ENCODE measurements at regions not wholly inside any gene's neighbourhood (a gene's known extent, or its start where the extent isn't known, plus 50 kb on each side); places are given as distances from the start of the nearest gene placed in this dataset.
"Not testable (repeated sequence)": the region's sequence is repeated elsewhere in the genome, so short reads cannot be mapped to it uniquely, and the experiment has no call there.

GRCh38 chr10:109386101-109386500 is 537.2 kb downstream of the XPNPEP1 start:
- DNase-seq: no peak

DNA sequence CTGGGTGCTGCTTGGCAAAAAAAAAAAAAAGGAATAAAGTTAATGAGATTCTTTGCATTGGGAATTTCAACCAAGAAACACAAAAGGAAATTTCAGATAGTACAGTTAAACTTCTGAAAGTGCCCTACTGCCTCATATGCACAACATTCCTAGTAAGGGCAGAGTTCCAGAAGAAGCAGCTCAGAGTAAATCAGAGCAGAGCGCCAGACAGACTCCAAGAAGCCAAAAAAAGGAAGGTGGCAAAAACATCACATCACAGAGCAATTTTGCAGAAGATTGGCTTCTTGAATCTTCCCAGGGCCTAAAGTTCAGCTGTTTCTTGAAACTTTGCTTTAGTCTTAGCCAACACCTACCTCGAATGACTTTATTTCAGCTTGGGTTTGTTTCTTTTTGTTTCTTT is 544.1 kb downstream of the XPNPEP1 start:
- no peak for DNase-seq

DNA sequence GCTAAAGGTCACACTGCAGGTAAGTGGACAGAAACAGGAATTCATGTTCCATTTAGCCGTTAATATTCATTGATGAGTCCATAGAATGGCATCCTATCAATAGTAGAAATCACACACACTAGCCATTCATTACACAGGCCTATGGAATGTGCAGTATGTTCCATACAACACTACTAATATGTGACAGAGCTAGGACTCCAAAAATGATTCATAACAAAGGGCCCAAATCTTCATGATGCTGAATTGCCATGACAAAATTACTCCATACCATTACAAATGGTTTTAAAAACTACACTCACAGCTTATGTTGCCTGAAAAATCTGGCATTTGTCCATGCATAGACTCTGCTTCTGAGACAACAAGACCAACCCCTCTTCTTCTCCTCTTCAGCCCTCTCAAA is 549.1 kb downstream of the XPNPEP1 start:
- DNase-seq: no peak

- no peak for DNase-seq
These were observed 564.0 kb downstream of the XPNPEP1 start for GRCh38 chr10:109359316-109359715.

DNA sequence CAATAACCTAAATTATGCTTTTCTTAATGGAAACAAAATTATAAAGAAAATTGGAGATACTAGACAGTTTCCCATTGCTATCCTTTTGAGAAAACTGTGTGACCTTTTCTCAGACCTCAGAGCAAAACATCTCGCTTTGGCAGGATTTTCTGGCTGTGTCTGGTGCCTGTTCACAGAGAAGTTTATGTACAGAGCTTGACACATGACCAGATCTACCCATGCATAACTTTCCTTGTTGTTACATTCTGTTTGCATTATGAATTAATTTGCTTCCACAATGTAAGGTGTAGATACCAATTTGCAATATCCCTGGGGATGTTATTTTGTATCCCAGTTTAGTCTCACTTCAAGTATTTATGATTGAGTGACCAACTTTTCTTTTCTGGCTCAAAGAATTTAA is 565.0 kb downstream of the XPNPEP1 start:
- DNase-seq: no peak

DNA sequence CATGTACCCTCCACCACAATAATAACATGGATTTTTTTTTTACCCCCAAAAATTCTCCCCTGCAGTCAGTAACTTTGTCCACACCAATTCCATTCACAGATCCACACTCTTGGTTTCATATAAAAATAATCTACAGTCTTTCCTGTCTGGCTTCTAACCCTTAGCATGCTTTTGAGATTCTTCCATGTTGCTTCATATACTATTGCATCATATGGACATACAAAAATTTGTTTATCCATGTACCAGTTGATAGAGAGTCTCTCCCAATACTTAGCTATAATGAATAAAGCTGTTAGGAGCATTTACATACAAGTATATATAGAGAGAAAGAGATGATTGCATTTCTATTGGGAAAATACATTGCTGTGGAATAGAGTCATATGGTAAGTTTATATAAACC is 575.0 kb downstream of the XPNPEP1 start:
- DNase-seq: no peak

DNA sequence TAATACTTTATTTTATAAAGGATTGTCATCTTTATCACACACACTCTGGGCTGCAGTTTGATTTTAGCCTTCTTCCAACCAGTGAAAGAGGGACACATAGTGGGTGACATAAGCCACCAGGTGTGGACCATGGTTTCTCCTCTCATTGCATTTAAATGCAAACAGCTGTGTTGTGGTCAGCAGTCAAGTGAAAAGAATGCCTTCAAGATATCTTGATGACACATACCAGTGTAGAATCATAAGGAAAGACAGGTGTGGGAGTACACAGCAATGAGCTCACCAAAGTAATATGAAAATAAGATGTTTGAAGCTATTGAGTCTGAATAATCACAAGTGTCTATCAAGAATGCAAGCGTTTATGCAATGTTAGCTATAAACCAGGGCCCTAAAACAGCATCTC is 580.0 kb downstream of the XPNPEP1 start:
- no peak for DNase-seq

DNA sequence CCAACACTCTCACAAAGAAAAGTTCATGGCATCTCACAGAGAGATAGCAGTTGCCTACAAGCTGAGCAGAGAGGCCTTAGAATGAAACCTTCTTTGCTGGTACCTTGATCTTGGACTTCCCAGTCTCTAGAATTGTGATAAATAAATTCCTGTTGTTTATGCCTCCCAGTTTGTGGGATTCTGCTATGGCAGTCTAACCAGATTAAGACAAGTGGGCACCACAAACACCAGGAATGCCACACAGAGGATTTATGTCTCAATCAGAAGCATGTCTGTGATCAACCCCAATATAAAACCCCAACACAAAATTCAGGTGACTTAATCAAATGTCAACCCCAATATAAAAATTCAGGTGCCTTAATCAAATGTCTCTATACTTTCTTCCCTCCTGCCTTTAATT is 581.3 kb downstream of the XPNPEP1 start:
- no peak for DNase-seq

GRCh38 chr10:109328001-109328400 is 595.3 kb downstream of the XPNPEP1 start:
- DNase-seq: no peak

- DNase-seq: no peak
These were observed 596.0 kb downstream of the XPNPEP1 start for GRCh38 chr10:109327266-109327665.

- DNase-seq: no peak
These were observed 598.6 kb downstream of the XPNPEP1 start for GRCh38 chr10:109324721-109325120.

DNA sequence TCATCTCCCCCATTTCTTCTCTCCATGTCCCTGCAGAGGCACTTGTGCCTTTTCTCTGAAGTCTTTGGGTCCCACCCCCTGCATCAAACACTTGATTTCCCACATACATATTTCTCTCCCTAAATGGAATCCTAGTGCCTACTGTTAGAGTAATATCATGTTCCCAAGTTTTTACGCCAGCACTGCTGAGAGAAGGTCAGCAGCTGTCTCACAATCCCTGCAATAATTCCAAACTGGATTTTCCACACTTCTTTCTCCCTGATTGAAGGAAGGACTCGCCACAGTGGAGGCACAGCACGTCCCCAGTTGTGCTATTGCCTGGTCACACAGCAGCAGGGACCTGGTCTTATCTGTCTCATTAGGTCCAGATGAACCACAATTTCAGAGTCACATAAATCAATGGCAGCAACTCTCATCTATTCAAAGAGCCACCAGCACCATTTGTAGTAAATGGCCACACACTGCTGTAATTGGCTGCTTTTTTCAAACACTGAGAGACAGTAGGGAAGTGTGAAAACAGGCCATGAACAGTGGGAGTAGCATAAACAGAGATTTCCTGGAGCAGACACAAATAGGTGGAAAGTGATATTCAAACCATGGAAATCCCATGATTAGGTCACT is 605.5 kb downstream of the XPNPEP1 start:
- no peak for DNase-seq

GRCh38 chr10:109314016-109314415 is 609.3 kb downstream of the XPNPEP1 start:
- DNase-seq: not testable (repeated sequence)

GRCh38 chr10:109312555-109312954 is 610.8 kb downstream of the XPNPEP1 start:
- DNase-seq: not testable (repeated sequence)

- no peak for DNase-seq
These were observed 614.3 kb downstream of the XPNPEP1 start for GRCh38 chr10:109308971-109309370.

DNA sequence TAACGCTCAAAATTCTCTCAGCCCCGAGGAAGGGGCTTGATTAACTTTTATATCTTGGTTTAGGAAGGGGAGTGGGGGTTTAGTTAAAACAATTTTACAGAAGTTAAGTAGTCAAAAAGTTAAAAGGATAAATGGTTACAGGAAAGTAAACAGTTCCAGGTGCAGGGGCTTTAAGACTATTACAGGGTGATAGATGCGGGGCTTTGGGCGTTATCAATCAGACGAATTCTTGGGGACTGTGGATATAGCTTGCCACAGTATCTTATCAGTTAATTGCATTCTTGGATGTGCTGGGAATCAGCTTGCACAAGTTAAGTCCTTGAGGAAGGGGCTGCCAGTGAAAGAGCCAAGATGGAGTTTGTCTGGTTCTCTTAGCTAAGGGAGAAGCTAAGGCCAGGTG is 616.2 kb downstream of the XPNPEP1 start:
- DNase-seq: not testable (repeated sequence)

- no peak for DNase-seq
These were observed 616.6 kb downstream of the XPNPEP1 start for GRCh38 chr10:109306698-109307097.

DNA sequence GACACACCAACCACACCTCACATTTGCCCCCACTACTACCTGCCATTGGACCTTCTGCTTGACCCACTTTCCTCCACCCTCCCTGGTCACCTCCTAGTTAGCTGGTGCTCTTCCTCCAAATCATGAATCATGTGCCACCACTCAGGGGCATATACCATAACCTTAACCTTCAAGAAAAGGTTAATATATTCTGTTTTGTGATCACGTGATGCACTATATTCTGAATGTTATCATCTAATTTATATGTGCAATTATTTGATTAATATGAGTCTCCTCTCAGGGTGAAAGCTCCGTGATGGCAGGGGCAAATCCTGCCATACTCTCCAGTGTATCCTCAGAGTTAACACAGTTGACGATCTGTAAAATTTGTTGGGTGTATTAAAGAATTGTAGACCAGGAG is 635.5 kb downstream of the XPNPEP1 start:
- no peak for DNase-seq

DNA sequence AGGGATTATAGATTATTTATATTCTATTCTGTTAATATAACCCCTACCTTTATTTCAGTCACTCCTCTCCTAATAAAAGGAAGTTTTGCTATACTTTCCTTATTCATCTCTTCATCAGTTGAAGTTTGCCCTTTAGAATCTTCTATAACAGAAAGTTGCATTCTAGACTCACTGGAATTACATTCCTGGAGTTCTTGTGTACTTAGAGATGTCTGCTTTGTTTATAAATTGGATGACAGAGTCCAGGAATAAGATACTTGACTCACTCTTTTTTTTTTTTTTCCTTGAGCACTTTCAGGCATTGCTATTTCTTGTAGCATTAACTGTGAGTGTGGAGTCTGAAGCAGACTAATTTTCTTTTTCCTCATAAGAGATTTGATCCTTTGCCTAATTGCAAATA is 640.8 kb downstream of the XPNPEP1 start:
- no peak for DNase-seq

- no peak for DNase-seq
These were observed 642.0 kb downstream of the XPNPEP1 start for GRCh38 chr10:109281347-109281746.

DNA sequence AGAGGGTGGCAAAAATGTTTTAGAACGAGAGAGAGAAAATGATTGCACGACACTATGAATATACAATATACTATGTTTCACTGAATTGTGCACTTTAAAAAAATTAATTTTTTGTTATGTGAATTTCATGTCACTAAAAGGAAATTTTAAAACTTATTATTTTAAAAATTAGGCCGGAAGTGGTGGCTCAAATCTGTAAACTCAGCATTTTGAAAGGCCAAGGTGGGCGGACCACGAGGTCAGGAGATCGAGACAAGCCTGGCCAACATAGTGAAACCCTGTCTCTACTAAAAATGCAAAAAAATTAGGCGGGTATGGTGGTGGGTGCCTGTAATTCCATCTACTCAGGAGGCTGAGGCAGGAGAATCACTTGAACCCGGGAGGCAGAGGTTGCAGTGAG is 642.5 kb downstream of the XPNPEP1 start:
- no peak for DNase-seq

DNA sequence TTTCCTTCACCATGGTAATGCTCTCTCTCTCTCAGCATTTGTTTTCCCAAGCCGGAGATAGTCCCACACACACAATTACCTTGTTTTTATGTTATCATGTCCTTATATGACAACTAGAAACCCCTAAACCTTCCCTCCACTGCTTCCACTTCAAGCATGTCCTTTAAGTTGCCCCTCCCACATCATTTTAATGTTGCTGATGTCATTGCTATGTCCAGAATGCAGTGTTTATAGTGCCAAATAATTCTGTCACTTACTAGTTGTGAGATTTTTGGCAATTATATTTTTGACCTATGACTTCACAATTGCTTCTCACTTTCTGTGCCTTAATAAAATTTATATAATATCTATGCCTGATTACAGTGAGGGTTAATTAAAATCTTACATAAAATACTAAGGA is 645.9 kb downstream of the XPNPEP1 start:
- no peak for DNase-seq

DNA sequence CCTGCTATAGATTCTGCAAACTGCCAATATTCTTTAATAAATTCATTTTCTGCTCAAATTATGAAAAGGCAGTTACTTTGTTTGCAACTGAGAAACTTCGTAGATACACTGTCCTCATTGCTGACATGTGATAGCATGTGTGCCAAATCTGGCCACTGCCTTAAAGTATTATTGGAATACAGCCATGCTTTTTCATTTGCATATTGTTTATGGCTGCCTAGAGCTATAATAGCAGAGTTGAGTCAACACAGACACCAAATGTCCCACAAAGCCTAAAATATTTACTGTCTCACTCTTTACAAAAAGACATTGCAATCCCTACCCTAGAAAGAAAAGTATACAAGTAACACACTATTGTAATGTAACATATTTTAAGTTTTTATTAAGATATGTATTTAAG is 647.4 kb downstream of the XPNPEP1 start:
- no peak for DNase-seq

- no peak for DNase-seq
These were observed 648.6 kb downstream of the XPNPEP1 start for GRCh38 chr10:109274681-109275080.

DNA sequence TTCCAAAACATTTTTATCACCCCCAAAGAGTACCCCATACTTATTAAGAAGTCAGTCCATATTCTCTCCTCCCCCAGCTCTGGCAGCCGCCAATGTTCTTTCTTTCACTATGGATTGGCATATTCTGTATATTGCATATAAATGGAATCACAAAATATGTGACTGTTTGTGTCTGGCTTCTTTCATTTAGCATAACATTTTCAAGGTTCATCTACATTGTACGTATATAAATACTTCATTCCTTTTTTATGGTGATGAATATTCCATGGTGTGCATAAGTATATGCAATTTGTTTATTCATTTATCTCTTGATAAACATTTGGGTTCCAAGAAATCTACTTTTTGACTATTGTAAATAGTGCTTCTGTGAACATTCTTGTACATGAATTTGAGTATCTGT is 653.1 kb downstream of the XPNPEP1 start:
- no peak for DNase-seq

DNA sequence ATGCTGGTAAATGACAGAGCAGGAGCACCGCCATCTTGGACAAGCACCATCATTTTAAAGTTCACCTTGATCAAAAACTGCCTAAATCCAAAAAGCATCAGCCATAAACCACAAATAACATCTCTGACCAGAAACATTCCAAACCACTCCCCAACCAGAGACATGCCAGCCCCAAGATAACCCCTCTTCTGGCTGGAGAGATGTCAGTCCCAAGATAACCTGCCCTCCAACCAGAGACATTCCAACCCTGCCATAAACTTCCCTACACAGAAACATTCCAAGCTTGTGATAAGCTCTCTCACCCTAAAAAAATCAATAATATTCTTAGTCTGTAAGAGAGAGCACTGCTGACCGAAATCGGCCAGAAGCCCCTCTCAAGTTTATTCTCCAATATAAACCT is 659.3 kb downstream of the XPNPEP1 start:
- DNase-seq: no peak

Data from stimulated activated CD4-positive, alpha-beta T cell treated with anti-CD3 and anti-CD28 coated beads, Interleukin-2, amount 100 ng/mL, for 24 hours (primary cell).